ENCODE measurements at regions not wholly inside any gene's neighbourhood (a gene's known extent, or its start where the extent isn't known, plus 50 kb on each side); places are given as distances from the start of the nearest gene placed in this dataset.
"Not testable (repeated sequence)": the region's sequence is repeated elsewhere in the genome, so short reads cannot be mapped to it uniquely, and the experiment has no call there.

DNA sequence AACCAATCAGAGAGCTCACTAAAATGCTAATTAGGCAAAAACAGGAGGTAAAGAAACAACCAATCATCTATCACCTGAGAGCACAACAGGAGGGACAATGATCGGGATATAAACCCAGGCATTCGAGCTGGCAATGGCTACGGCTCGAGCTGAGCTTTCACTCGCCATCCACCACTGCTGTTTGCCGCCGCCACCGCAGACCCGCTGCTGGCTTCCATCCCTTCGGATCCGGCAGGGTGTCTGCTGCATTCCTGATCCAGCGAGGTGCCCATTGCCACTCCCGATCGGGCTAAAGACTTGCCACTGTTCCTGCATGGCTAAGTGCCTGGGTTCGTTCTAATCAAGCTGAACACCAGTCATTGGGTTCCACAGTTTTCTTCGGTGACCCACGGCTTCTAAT is 236.7 kb upstream of the DLGAP1 start:
- Histone ChIP-seq H2AFZ (ENCODE audit: low read length) (no peak overlapping the region), H3K4me2 (ENCODE audit: low read depth, low read length, poor library complexity, severe bottlenecking) (no peak overlapping the region), H3K36me3 (ENCODE audit: insufficient read depth, low read length) (no peaks in the 10 kb centered on the region), H3K4me1 (ENCODE audit: insufficient read depth, low read length, poor library complexity, severe bottlenecking) (no peaks in the 10 kb centered on the region), H3K27me3 (ENCODE audit: insufficient read depth, low read length, poor library complexity, severe bottlenecking) (no peaks in the 10 kb centered on the region), H3K4me3 (ENCODE audit: low read length, poor library complexity, severe bottlenecking) (no peak overlapping the region), H3K9me3 (ENCODE audit: insufficient read depth, low read depth, low read length) (no peaks in the 10 kb centered on the region), H3K79me2 (ENCODE audit: insufficient read depth, low read length) (no peaks in the 10 kb centered on the region), H3F3A (ENCODE audit: low read depth) (no peaks in the 10 kb centered on the region), H4K20me1 (ENCODE audit: insufficient read depth, low read length, poor library complexity, severe bottlenecking) (no peaks in the 10 kb centered on the region), H3K9ac (ENCODE audit: low read depth, low read length, poor library complexity, severe bottlenecking) (no peak overlapping the region), H3K9me2 (replicated peaks; ENCODE audit: low read depth, low read length) (no peaks in the 10 kb centered on the region)
- no peak for TF ChIP-seq EZH2phosphoT487 (IDR thresholded peaks at IDR 0.05; ENCODE audit: borderline replicate concordance)
- TF ChIP-seq, protein P1, sequence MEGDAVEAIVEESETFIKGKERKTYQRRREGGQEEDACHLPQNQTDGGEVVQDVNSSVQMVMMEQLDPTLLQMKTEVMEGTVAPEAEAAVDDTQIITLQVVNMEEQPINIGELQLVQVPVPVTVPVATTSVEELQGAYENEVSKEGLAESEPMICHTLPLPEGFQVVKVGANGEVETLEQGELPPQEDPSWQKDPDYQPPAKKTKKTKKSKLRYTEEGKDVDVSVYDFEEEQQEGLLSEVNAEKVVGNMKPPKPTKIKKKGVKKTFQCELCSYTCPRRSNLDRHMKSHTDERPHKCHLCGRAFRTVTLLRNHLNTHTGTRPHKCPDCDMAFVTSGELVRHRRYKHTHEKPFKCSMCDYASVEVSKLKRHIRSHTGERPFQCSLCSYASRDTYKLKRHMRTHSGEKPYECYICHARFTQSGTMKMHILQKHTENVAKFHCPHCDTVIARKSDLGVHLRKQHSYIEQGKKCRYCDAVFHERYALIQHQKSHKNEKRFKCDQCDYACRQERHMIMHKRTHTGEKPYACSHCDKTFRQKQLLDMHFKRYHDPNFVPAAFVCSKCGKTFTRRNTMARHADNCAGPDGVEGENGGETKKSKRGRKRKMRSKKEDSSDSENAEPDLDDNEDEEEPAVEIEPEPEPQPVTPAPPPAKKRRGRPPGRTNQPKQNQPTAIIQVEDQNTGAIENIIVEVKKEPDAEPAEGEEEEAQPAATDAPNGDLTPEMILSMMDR (conservative IDR thresholded peaks at IDR 0.05; ENCODE audit: low read length) = no peak

DNA sequence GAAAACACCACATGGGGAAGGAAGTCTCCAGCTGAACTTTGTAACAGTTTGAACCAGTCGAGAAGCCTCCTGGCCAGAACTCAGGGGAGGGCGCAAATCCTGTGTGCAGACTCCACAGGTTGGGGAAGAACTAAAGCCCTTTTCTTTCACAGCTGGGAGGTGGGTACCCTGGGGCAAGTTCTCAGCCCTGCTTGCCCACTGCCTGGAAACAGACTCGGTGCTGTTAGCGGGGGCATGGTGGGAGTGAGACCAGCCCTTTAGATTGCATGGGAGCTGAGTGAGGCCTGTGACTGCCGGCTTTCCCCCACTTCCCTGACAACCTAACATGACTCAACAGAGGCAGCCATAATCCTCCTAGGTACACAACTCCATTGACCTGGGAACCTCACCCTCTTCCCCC is 223.6 kb upstream of the DLGAP1 start:
- not testable (repeated sequence) for H3K9me2 ChIP-seq (replicated peaks; ENCODE audit: low read depth, low read length); H4K20me1 ChIP-seq (ENCODE audit: insufficient read depth, low read length, poor library complexity, severe bottlenecking); H3K4me2 ChIP-seq (ENCODE audit: low read depth, low read length, poor library complexity, severe bottlenecking); H2AFZ ChIP-seq (ENCODE audit: low read length); H3K9ac ChIP-seq (ENCODE audit: low read depth, low read length, poor library complexity, severe bottlenecking); H3K9me3 ChIP-seq (ENCODE audit: insufficient read depth, low read depth, low read length); H3F3A ChIP-seq (ENCODE audit: low read depth); H3K27me3 ChIP-seq (ENCODE audit: insufficient read depth, low read length, poor library complexity, severe bottlenecking); H3K4me3 ChIP-seq (ENCODE audit: low read length, poor library complexity, severe bottlenecking); H3K4me1 ChIP-seq (ENCODE audit: insufficient read depth, low read length, poor library complexity, severe bottlenecking); H3K79me2 ChIP-seq (ENCODE audit: insufficient read depth, low read length); H3K36me3 ChIP-seq (ENCODE audit: insufficient read depth, low read length)

DNA sequence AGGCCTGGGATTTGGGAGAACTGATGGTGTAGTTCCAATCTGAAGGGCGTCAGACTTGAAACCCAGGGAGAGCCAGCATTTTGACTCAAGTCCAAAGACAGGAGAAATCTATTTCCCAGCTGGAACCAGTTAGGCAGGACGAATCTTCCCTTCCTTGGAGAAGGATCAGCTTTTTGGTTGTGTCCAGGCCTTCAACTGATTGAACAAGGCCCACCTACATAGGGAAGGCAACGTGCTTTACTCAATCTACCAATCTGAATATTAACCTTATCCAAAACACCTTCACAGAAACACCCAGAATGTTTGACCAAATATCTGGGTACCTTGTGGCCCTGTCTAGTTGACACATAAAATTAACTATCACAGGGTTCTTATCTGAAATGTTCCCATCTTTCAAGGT is 221.9 kb upstream of the DLGAP1 start:
- Histone ChIP-seq H3K27me3 (ENCODE audit: insufficient read depth, low read length, poor library complexity, severe bottlenecking) (no peaks in the 10 kb centered on the region), H4K20me1 (ENCODE audit: insufficient read depth, low read length, poor library complexity, severe bottlenecking) (no peaks in the 10 kb centered on the region), H3K4me1 (ENCODE audit: insufficient read depth, low read length, poor library complexity, severe bottlenecking) (no peaks in the 10 kb centered on the region), H3K4me2 (ENCODE audit: low read depth, low read length, poor library complexity, severe bottlenecking) (no peak overlapping the region), H3K36me3 (ENCODE audit: insufficient read depth, low read length) (no peaks in the 10 kb centered on the region), H3F3A (ENCODE audit: low read depth) (no peaks in the 10 kb centered on the region), H3K9me2 (replicated peaks; ENCODE audit: low read depth, low read length) (no peaks in the 10 kb centered on the region), H2AFZ (ENCODE audit: low read length) (no peak overlapping the region), H3K9me3 (ENCODE audit: insufficient read depth, low read depth, low read length) (no peaks in the 10 kb centered on the region), H3K79me2 (ENCODE audit: insufficient read depth, low read length) (no peaks in the 10 kb centered on the region), H3K9ac (ENCODE audit: low read depth, low read length, poor library complexity, severe bottlenecking) (no peak overlapping the region), H3K4me3 (ENCODE audit: low read length, poor library complexity, severe bottlenecking) (no peak overlapping the region)
- TF ChIP-seq, protein P1 (conservative IDR thresholded peaks at IDR 0.05; ENCODE audit: low read length) = no peak
- no peak for TF ChIP-seq EZH2phosphoT487 (IDR thresholded peaks at IDR 0.05; ENCODE audit: borderline replicate concordance)

DNA sequence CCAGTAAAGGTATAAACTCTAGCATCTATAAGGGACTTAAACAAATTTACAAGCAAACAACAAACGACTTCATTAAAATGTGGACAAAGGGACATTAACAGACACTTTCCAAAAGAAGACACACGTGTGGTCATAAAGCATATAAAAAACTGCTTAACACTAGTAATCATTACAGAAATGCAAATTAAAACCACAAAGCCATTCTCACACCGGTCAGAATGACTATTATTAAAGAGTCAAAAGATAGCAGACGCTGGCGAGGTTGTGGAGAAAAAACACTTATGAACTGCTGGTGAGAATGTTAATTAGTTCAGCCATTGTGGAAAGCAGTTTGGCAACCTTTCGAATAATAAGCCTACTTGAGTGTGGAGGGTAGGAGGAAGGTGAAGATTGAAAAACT is 217.1 kb upstream of the DLGAP1 start:
- no peaks in the 10 kb centered on the region for H3K9me2 ChIP-seq (replicated peaks; ENCODE audit: low read depth, low read length)

More for the DNA sequence above, 217.1 kb upstream of the DLGAP1 start:
- Histone ChIP-seq H3K4me3 (ENCODE audit: low read length, poor library complexity, severe bottlenecking) (no peak overlapping the region), H3K27me3 (ENCODE audit: insufficient read depth, low read length, poor library complexity, severe bottlenecking) (no peaks in the 10 kb centered on the region), H3K4me2 (ENCODE audit: low read depth, low read length, poor library complexity, severe bottlenecking) (no peak overlapping the region), H4K20me1 (ENCODE audit: insufficient read depth, low read length, poor library complexity, severe bottlenecking) (no peaks in the 10 kb centered on the region), H3K4me1 (ENCODE audit: insufficient read depth, low read length, poor library complexity, severe bottlenecking) (no peaks in the 10 kb centered on the region), H3K9ac (ENCODE audit: low read depth, low read length, poor library complexity, severe bottlenecking) (no peak overlapping the region), H2AFZ (ENCODE audit: low read length) (no peak overlapping the region), H3K36me3 (ENCODE audit: insufficient read depth, low read length) (no peaks in the 10 kb centered on the region), H3F3A (ENCODE audit: low read depth) (no peaks in the 10 kb centered on the region), H3K79me2 (ENCODE audit: insufficient read depth, low read length) (no peaks in the 10 kb centered on the region), H3K9me3 (ENCODE audit: insufficient read depth, low read depth, low read length) (no peaks in the 10 kb centered on the region)
- TF ChIP-seq, protein P1 (conservative IDR thresholded peaks at IDR 0.05; ENCODE audit: low read length) = no peak
- no peak for TF ChIP-seq EZH2phosphoT487 (IDR thresholded peaks at IDR 0.05; ENCODE audit: borderline replicate concordance)
